GM12878 (cell line): ENCODE measurements at regions not wholly inside any gene's neighbourhood (a gene's known extent, or its start where the extent isn't known, plus 50 kb on each side); places are given as distances from the start of the nearest gene placed in this dataset.

ENCODE experiments used
- ATAC-seq: fragments of 200-7000 bp; cut with Tn5 transposase; 3 replicates; pipeline ENCODE4 v1.9.1; 2020; ENCODE audit warnings: mild to moderate bottlenecking, moderate library complexity
- BruUV-seq: library from RNA; stranded (reverse); fragments of 400-500 nt; replicated peaks from 2 replicates; lab custom pipeline; 2021; lab: Mats Ljungman, UMichigan
- CTCF ChIA-PET: fragments of 300-600 bp; sonication (Branson Sonifier 250); formaldehyde crosslinking; extraction: SDS; loops from one replicate; lab custom pipeline; 2021; ENCODE audit warnings: inconsistent platforms; lab: Yijun Ruan, JAX
- POLR2A ChIA-PET: fragments of 350-600 bp; formaldehyde crosslinking; extraction: SDS; loops from one replicate; lab custom pipeline; 2021; ENCODE audit warnings: inconsistent platforms; lab: Charles Lee
- RAD21 ChIA-PET: fragments of 300-600 bp; sonication (Branson Sonifier 250); formaldehyde crosslinking; loops from one replicate; lab custom pipeline; 2023; ENCODE audit warnings: antibody characterized with exemption; ENCODE audit not compliant: unreplicated experiment; lab: Charles Lee
- SMC1A ChIA-PET: fragments of 300-600 bp; sonication (Branson Sonifier 250); formaldehyde crosslinking; loops from one replicate; lab custom pipeline; 2023; ENCODE audit not compliant: unreplicated experiment, uncharacterized antibody; lab: Charles Lee
- DNase-seq: peaks from one replicate; pipeline ENCODE4 v3.0.0-alpha.2; 2011; ENCODE audit warnings: low read depth, low spot score
- FAIRE-seq: peaks from 3 replicates; lab custom pipeline; 2011; peaks lifted over from hg19 to GRCh38; lab: Jason Lieb, UNC
- H2AFZ ChIP-seq: 2 replicates; pipeline ENCODE4 v1.6.0; 2011; ENCODE audit warnings: low read depth, low read length, control low read depth; ENCODE audit not compliant: control insufficient read depth
- H3K27ac ChIP-seq: 2 replicates; pipeline ENCODE4 v1.5.1; 2011; ENCODE audit warnings: control low read depth; ENCODE audit not compliant: control insufficient read depth, insufficient read depth
- H3K27me3 ChIP-seq, 2 experiments: replicated peaks in 1 of 2; 2 replicates each; pipeline versions ENCODE4 v1.6.0 to v1.6.1; 2011; ENCODE audit warnings: low read length in 1 of 2; ENCODE audit not compliant: control insufficient read depth in 2 of 2, insufficient read depth in 2 of 2
- H3K36me3 ChIP-seq, 2 experiments: 2 replicates each; pipeline ENCODE4 v1.5.1; 2011; ENCODE audit warnings: low read length in 1 of 2; ENCODE audit not compliant: control insufficient read depth in 2 of 2, insufficient read depth in 2 of 2
- H3K4me1 ChIP-seq: 2 replicates; pipeline ENCODE4 v1.6.1; 2011; ENCODE audit warnings: mild to moderate bottlenecking, low read length, moderate library complexity, mixed read lengths; ENCODE audit not compliant: control insufficient read depth, insufficient read depth
- H3K4me2 ChIP-seq: 2 replicates; pipeline ENCODE4 v1.6.0; 2011; ENCODE audit warnings: control low read depth; ENCODE audit not compliant: control insufficient read depth, insufficient read depth
- H3K4me3 ChIP-seq: fragments of 200-600 bp; sonication (generic); 2 replicates; pipeline ENCODE4 v1.5.1; 2016
- H3K79me2 ChIP-seq: 2 replicates; pipeline ENCODE4 v1.6.0; 2011; ENCODE audit warnings: low read length; ENCODE audit not compliant: control insufficient read depth, insufficient read depth
- H3K9ac ChIP-seq: 2 replicates; pipeline ENCODE4 v1.8.0; 2011; ENCODE audit warnings: low read length, control low read depth, mixed read lengths; ENCODE audit not compliant: control insufficient read depth, insufficient read depth
- H3K9me3 ChIP-seq: replicated peaks from 3 replicates; pipeline ENCODE4 v1.5.1; 2011; ENCODE audit warnings: mild to moderate bottlenecking, low read length; ENCODE audit not compliant: control insufficient read depth, insufficient read depth
- H4K20me1 ChIP-seq: 2 replicates; pipeline ENCODE4 v1.6.0; 2011; ENCODE audit not compliant: control insufficient read depth, insufficient read depth
- BCLAF1 ChIP-seq: fragments of 450-650 bp; IDR thresholded peaks from 2 replicates; pipeline ENCODE4 v1.6.1; 2017; ENCODE audit warnings: antibody characterized with exemption, mild to moderate bottlenecking, moderate library complexity
- BRCA1 ChIP-seq: IDR thresholded peaks from 2 replicates; pipeline ENCODE4 v1.6.1; 2011; ENCODE audit warnings: low read depth, low read length, improper control_type of control experiment
- CREB1 ChIP-seq: IDR thresholded peaks from 2 replicates; pipeline ENCODE4 v1.6.1; 2012; ENCODE audit warnings: low read depth, mild to moderate bottlenecking, inconsistent platforms
- DPF2 ChIP-seq: fragments of 450-650 bp; IDR thresholded peaks from 2 replicates; pipeline ENCODE4 v1.6.1; 2017; ENCODE audit warnings: mild to moderate bottlenecking
- EGR1 ChIP-seq, 2 experiments: IDR thresholded peaks; 1 replicate in 1 of 2; 2 replicates in 1 of 2; pipeline ENCODE4 v1.6.1; 2011 to 2012; ENCODE audit warnings: low read depth in 2 of 2, low read length in 2 of 2, borderline replicate concordance in 1 of 2, mild to moderate bottlenecking in 1 of 2, moderate library complexity in 1 of 2
- ELK1 ChIP-seq: IDR thresholded peaks from 2 replicates; pipeline ENCODE4 v1.6.1; 2012; ENCODE audit warnings: low read depth, low read length, improper control_type of control experiment
- ETV6 ChIP-seq, 2 experiments: fragments of 450-650 bp in 1 of 2; IDR thresholded peaks in 1 of 2; conservative IDR thresholded peaks in 1 of 2; 2 replicates each; pipeline ENCODE4 v1.6.1; 2014; ENCODE audit warnings: antibody characterized with exemption in 1 of 2, borderline replicate concordance in 1 of 2, low read depth in 1 of 2, mild to moderate bottlenecking in 1 of 2, moderate library complexity in 1 of 2
- GATAD2B ChIP-seq: fragments of 450-650 bp; conservative IDR thresholded peaks from 2 replicates; pipeline ENCODE4 v1.6.1; 2017; ENCODE audit warnings: low read depth, mild to moderate bottlenecking, moderate library complexity
- LARP7 ChIP-seq: fragments of 450-650 bp; IDR thresholded peaks from 2 replicates; pipeline ENCODE4 v1.6.1; 2017; ENCODE audit warnings: mild to moderate bottlenecking
- MXI1 ChIP-seq: fragments of 150-350 bp; IDR thresholded peaks from 2 replicates; pipeline ENCODE4 v1.6.1; 2011; ENCODE audit warnings: low read depth, mild to moderate bottlenecking, inconsistent platforms, low read length, improper control_type of control experiment
- PAX5 ChIP-seq: IDR thresholded peaks from 2 replicates; pipeline ENCODE4 v1.6.1; 2011; ENCODE audit warnings: low read depth, low read length, borderline replicate concordance
- RAD51 ChIP-seq: fragments of 450-650 bp; IDR thresholded peaks from 2 replicates; pipeline ENCODE4 v1.6.1; 2016; ENCODE audit warnings: moderate library complexity, mild to moderate bottlenecking, inconsistent platforms
- SMC3 ChIP-seq: IDR thresholded peaks from 2 replicates; pipeline ENCODE4 v1.6.1; 2011; ENCODE audit warnings: low read length, improper control_type of control experiment, borderline replicate concordance
- SUPT20H ChIP-seq: IDR thresholded peaks from 2 replicates; pipeline ENCODE4 v1.6.1; 2011; ENCODE audit warnings: low read depth, mild to moderate bottlenecking, low read length, moderate library complexity, borderline replicate concordance; ENCODE audit not compliant: control insufficient read depth
- YY1 ChIP-seq: IDR thresholded peaks from 2 replicates; pipeline ENCODE4 v1.6.1; 2011; ENCODE audit warnings: low read depth, mild to moderate bottlenecking, low read length
- ZBTB4 ChIP-seq: fragments of 450-650 bp; formaldehyde crosslinking; IDR thresholded peaks from 2 replicates; pipeline ENCODE4 v1.4.0; 2022; ENCODE audit warnings: mild to moderate bottlenecking, moderate library complexity
- WGBS: methylation state at CpG from one replicate; pipeline ENCODE4 v1.1.6; 2016; ENCODE audit warnings: low lambda C conversion rate; ENCODE audit not compliant: insufficient replicate concordance, insufficient coverage; ENCODE audit errors: missing lambda C conversion rate; 5-methylcytosine and 5-hydroxymethylcytosine counted together
- in situ Hi-C: fragments of 300-500 bp; cut with MboI; formaldehyde crosslinking; loops from 9 replicates; pipeline ENCODE4 v1.14.3; 2018; ENCODE audit warnings: mixed read lengths
- intact Hi-C: fragments of 100-400 bp; cut with micrococcal nuclease; formaldehyde crosslinking; loops from one replicate; pipeline ENCODE4 v1.14.2; 2022; ENCODE audit not compliant: unreplicated experiment

- WGBS: 26% methylated on average over 4 of the region's 4 CpGs
- H3K4me1 ChIP-seq: no peaks in the 10 kb centered on the region
- SMC1A ChIA-PET: no interaction called here
- RAD21 ChIA-PET: no interaction called here
- no peak overlapping the region for H3K4me3 ChIP-seq
- CTCF ChIA-PET: no interaction called here
- FAIRE-seq: no peak
- ATAC-seq: no peak
- intact Hi-C loops: no loop called here
- no peak overlapping the region for H2AFZ ChIP-seq
- no TSS peak for BruUV-seq
- H3K27me3 ChIP-seq: no peaks in the 10 kb centered on the region
- H3K27ac ChIP-seq: no peak overlapping the region
- POLR2A ChIA-PET: no interaction called here
- H3K79me2 ChIP-seq: no peaks in the 10 kb centered on the region
- H4K20me1 ChIP-seq: no peaks in the 10 kb centered on the region
- H3K9ac ChIP-seq: no peak overlapping the region
- no peak overlapping the region for H3K4me2 ChIP-seq
- TF ChIP-seq ZBTB4: no peak
- no peak for TF ChIP-seq MXI1
- no peak for TF ChIP-seq SMC3
- TF ChIP-seq CREB1: no peak
- no peak for TF ChIP-seq GATAD2B
- TF ChIP-seq BRCA1: no peak
- no peak for TF ChIP-seq ELK1
- TF ChIP-seq PAX5: no peak
- no peak for TF ChIP-seq DPF2
- TF ChIP-seq LARP7: no peak
- TF ChIP-seq EGR1 (IDR thresholded peaks at IDR 0.05; ENCODE audit: borderline replicate concordance in 1 of 2, low read depth in 2 of 2, low read length in 2 of 2): no peak
- no peak for TF ChIP-seq SUPT20H
- TF ChIP-seq BCLAF1: no peak
- no peak for TF ChIP-seq RAD51
- TF ChIP-seq ETV6 (conservative IDR thresholded peaks at IDR 0.05 in 1 of 2, IDR thresholded peaks at IDR 0.05 in 1 of 2; ENCODE audit: borderline replicate concordance in 1 of 2, low read depth in 1 of 2): no peak
- no peak for TF ChIP-seq YY1
- no peaks in the 10 kb centered on the region for H3K9me3 ChIP-seq
- no peak for DNase-seq
- H3K36me3 ChIP-seq: no peaks in the 10 kb centered on the region
- in situ Hi-C loops: no loop called here
Observed at GRCh38 chr2:150977296-150977695, 284.4 kb downstream of the RBM43 start.
